Sigmoid colon (tissue), 6 donors: ENCODE measurements at regions not wholly inside any gene's neighbourhood (a gene's known extent, or its start where the extent isn't known, plus 50 kb on each side); places are given as distances from the start of the nearest gene placed in this dataset.
A peak's percentile ranks its signal among the peaks of the same experiment; 100 is the strongest.
"Not testable (repeated sequence)": the region's sequence is repeated elsewhere in the genome, so short reads cannot be mapped to it uniquely, and the experiment has no call there.

Source experiments
- DNase-seq: peaks from one replicate; pipeline ENCODE4 v3.0.0-alpha.2; 2019
- H3K27ac ChIP-seq, 4 donors: fragments of 200-600 bp; sonication (generic); one replicate each; pipeline ENCODE4 v1.5.1; 2016 to 2019; ENCODE audit warnings: mild to moderate bottlenecking in 1 of 4
- H3K27me3 ChIP-seq, 3 donors: fragments of 200-600 bp; sonication (generic); one replicate each; pipeline ENCODE4 v1.5.1; 2019; ENCODE audit warnings: mild to moderate bottlenecking in 1 of 3
- H3K36me3 ChIP-seq, 4 donors: fragments of 200-600 bp; sonication (generic); one replicate each; pipeline ENCODE4 v1.5.1; 2016 to 2019
- H3K4me1 ChIP-seq, 4 donors: fragments of 200-600 bp; sonication (generic); one replicate each; pipeline ENCODE4 v1.5.1; 2017 to 2019
- H3K4me3 ChIP-seq, 4 donors: fragments of 200-600 bp; sonication (generic); one replicate each; pipeline ENCODE4 v1.5.1; 2017 to 2019; ENCODE audit warnings: mild to moderate bottlenecking in 2 of 4, moderate library complexity in 1 of 4
- H3K9me3 ChIP-seq, 4 donors: fragments of 200-600 bp in 3 of 4; sonication (generic) in 3 of 4; one replicate each; pipeline versions ENCODE4 v1.5.1 to v1.6.1; 2013 to 2019
- EP300 ChIP-seq, 4 donors: sonication (generic); formaldehyde crosslinking; IDR thresholded peaks; one replicate each; pipeline ENCODE4 v1.6.1; 2017; ENCODE audit warnings: antibody characterized with exemption in 4 of 4
- POLR2A ChIP-seq, 2 donors: fragments of 450-650 bp; IDR thresholded peaks; one replicate each; pipeline ENCODE4 v1.6.1; 2016; ENCODE audit warnings: antibody characterized with exemption in 2 of 2, mild to moderate bottlenecking in 2 of 2, moderate library complexity in 2 of 2
- POLR2AphosphoS5 ChIP-seq, 4 donors: sonication (generic); formaldehyde crosslinking; IDR thresholded peaks; one replicate each; pipeline ENCODE4 v1.6.1; 2017; ENCODE audit warnings: antibody characterized with exemption in 4 of 4
- WGBS, 2 donors: extraction: QIAGEN DNeasy Blood & Tissue Kit; methylation state at CpG; one replicate each; pipeline ENCODE4 v1.1.7; 2013; 5-methylcytosine and 5-hydroxymethylcytosine counted together
- intact Hi-C: fragments of 100-400 bp; cut with DNase I; formaldehyde crosslinking; loops from one replicate; pipeline ENCODE4 v1.15.1; 2023
- TF ChIP-seq, protein P1 (sequence below), 4 experiments: fragments of 450-650 bp in 3 of 4; fragments of 200-600 bp in 1 of 4; IDR thresholded peaks; one replicate each; pipeline ENCODE4 v1.5.1; 2016 to 2019; ENCODE audit warnings: antibody characterized with exemption in 4 of 4, mild to moderate bottlenecking in 3 of 4, moderate library complexity in 2 of 4
- donor health status: healthy with polysubstance abuse.
- donor health status: healthy.

DNA sequence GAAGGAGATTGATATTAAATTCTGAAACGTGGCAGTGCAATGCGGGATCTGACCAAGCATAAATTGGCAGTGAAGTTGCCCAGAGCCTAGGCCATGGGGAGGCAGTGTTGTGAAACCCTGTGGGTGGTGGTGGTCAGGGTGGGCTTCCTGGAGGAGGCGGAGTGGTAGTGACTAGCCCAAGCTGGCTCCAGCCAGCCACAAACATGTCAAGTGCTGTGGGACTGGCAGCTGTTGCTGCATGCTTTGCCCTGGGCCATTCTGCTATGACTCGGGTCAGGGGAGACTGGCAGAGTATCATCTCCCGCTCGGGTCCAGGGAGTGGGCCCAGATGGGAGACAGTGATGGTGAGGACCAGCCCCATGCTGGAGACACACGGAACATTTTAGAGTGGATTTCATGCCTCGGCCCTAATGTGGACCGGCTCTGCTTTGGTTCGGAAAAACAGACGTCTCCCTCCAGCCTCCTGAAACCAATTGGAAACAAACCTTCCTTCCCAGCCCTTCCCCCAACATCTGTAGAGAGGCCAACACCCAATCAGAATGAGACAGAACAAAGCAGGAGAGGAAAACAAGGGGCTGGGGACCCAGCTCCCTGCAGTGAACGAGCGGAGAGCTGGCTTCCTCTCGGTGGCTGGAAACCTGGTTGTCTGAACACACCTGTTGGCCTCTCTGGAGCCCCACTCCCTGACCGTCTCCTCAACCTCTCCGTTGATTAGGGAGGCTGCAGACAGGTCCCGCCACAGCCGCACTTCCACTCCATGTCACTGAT is 58.2 kb downstream of the TMEM270 start:
- TF ChIP-seq POLR2AphosphoS5 (IDR thresholded peaks at IDR 0.05) (no peak), POLR2A (IDR thresholded peaks at IDR 0.05) (no peak), EP300 (IDR thresholded peaks at IDR 0.05) (no peak)
- TF ChIP-seq, protein P1, sequence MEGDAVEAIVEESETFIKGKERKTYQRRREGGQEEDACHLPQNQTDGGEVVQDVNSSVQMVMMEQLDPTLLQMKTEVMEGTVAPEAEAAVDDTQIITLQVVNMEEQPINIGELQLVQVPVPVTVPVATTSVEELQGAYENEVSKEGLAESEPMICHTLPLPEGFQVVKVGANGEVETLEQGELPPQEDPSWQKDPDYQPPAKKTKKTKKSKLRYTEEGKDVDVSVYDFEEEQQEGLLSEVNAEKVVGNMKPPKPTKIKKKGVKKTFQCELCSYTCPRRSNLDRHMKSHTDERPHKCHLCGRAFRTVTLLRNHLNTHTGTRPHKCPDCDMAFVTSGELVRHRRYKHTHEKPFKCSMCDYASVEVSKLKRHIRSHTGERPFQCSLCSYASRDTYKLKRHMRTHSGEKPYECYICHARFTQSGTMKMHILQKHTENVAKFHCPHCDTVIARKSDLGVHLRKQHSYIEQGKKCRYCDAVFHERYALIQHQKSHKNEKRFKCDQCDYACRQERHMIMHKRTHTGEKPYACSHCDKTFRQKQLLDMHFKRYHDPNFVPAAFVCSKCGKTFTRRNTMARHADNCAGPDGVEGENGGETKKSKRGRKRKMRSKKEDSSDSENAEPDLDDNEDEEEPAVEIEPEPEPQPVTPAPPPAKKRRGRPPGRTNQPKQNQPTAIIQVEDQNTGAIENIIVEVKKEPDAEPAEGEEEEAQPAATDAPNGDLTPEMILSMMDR (IDR thresholded peaks at IDR 0.05) = no peak
- WGBS, 2 donors = 87 to 91% methylated on average over 18 of the region's 18 CpGs
- intact Hi-C loops = no loop called here
- Histone ChIP-seq H3K27me3 (no peaks in the 10 kb centered on the region), H3K27ac (no peak overlapping the region), H3K4me1 (no peaks in the 10 kb centered on the region), H3K9me3 (no peaks in the 10 kb centered on the region), H3K36me3 (no peaks in the 10 kb centered on the region), H3K4me3 (no peak overlapping the region)
- DNase-seq = peak; percentile 41

DNA sequence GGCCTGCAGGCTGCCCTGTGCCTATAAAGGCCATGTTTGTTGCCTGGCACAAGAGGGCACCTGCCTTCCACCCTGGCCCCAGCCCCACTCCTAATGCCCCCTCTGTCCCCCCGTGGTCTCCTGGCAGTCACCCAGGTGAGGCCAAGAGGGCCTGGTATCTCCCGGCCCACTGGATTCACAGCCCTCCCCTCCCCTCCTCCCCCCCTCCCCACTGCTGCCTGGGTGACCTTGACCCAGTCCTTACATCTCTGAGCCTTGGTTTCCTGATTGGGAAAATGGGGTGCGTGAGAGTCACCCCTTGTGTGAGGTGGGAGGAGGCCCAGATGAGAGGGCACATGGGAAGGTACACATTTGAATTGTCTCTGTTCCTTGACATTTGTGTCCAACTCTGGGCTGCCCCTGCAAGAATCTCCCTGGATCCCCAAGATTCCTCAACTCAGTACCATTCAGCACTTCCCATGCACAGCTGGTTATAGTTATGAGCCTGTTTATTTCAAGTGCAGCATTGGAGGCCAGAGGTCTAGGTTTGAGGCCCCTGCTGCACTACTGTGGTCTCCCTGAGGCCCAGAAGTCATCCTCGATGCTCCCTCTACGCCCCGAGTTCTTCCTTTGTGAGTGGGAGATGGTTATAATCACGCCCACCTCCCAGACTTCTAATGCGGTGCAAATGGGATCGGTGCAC is 58.9 kb downstream of the TMEM270 start:
- H3K9me3 ChIP-seq = no peaks in the 10 kb centered on the region
- WGBS, 2 donors = 84 to 86% methylated on average over 9 of the region's 9 CpGs
- intact Hi-C loops = no loop called here
- no peak overlapping the region for H3K4me3 ChIP-seq
- no peaks in the 10 kb centered on the region for H3K36me3 ChIP-seq
- no peaks in the 10 kb centered on the region for H3K4me1 ChIP-seq
- DNase-seq = peak; percentile 49
- TF ChIP-seq EP300 (IDR thresholded peaks at IDR 0.05) = no peak
- TF ChIP-seq, protein P1 (IDR thresholded peaks at IDR 0.05) = no peak
- no peak for TF ChIP-seq POLR2AphosphoS5 (IDR thresholded peaks at IDR 0.05)
- no peak for TF ChIP-seq POLR2A (IDR thresholded peaks at IDR 0.05)
- no peak overlapping the region for H3K27ac ChIP-seq
- no peaks in the 10 kb centered on the region for H3K27me3 ChIP-seq

DNA sequence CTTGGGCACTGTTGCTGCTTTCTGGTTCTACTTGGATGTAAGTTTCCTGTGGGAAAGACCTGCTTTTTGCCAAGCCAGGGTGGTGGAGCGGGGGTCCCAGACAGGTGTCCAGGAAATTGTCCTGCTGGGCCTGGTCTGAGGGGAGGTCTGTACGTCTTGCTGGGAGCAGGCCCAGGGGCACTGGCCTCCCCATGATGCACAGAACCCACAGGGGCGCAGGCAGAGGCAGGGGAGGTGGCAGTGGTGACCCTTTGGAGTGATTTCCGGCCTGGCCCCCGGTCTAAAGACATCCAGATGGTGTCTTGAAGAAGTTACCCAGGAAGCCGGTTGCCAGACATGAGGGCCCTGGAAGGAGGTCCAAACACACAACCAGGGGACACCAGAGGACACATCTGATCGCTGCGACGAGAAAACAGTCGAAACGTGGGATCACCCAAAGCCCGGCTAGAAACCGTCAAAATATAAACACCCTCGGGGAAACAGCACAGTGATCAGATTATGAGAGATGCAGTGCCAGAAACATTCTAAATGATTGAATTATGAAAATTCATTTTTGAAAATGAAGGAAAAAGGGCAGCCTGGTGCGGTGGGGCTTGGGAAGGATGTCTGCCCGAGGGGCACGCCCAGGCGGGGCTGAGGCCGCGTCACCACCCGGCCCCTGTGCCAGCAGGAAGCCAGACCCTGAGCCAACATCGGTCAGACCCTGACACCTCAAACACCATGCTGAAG is 59.6 kb downstream of the TMEM270 start:
- Histone ChIP-seq H3K36me3 (no peaks in the 10 kb centered on the region), H3K27me3 (no peaks in the 10 kb centered on the region), H3K4me1 (no peaks in the 10 kb centered on the region), H3K4me3 (no peak overlapping the region), H3K9me3 (no peaks in the 10 kb centered on the region), H3K27ac (no peak overlapping the region)
- 90 to 92% methylated on average over 22 of the region's 22 CpGs for WGBS, 2 donors
- peak; percentile 44 for DNase-seq
- intact Hi-C loops = no loop called here
- no peak for TF ChIP-seq EP300 (IDR thresholded peaks at IDR 0.05)
- TF ChIP-seq POLR2A (IDR thresholded peaks at IDR 0.05) = no peak
- TF ChIP-seq POLR2AphosphoS5 (IDR thresholded peaks at IDR 0.05) = no peak
- TF ChIP-seq, protein P1 (IDR thresholded peaks at IDR 0.05) = no peak

DNA sequence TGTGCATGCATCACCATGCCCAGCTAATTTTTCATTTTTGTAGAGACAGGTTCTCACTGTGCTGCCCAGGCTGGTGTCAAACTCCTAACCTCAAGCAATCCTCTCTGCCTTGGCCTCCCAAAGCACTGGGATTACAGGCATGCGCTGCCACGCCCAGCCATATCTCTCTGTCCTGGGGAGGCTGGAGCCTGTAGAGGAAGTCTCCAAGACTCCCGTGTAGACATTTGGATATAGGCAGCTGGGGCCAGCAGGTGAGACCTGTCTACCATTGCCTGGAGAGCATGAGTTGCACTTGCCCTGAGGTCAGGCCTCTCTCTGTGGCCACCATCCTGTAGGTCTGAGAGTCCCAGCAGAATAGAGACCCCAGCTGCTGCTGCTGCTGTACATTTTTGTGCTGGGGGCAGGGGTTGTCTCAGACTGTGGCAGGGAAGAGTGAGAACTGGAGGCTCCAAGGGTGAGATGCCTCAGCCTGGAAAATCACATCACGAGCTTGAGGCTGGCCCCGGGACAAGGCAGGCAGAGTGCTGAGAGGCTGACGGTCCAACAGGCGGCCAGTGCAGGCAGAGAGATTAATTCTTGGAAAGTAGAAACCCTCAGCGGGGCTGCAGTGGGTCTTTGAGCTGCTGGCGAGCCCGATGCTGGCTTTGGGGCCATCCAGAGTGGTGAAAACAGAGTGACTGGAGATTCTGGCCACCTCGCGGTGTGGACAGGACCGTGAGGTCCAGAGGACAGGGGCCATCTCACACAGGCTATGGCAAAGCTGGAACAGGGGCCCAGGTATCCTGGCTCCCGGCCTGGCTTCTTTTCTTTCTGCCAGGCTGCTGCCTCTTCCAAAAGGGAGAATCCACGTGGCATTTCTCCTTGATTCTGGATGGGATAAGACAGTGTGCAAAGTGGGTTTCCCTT is 60.9 kb downstream of the TMEM270 start:
- Histone ChIP-seq H3K27ac (no peak overlapping the region), H3K9me3 (no peaks in the 10 kb centered on the region), H3K36me3 (no peaks in the 10 kb centered on the region), H3K4me3 (no peak overlapping the region), H3K27me3 (no peaks in the 10 kb centered on the region), H3K4me1 (no peaks in the 10 kb centered on the region)
- no peak for DNase-seq
- 73 to 79% methylated on average over 15 of the region's 15 CpGs for WGBS, 2 donors
- intact Hi-C loops = no loop called here
- TF ChIP-seq EP300 (IDR thresholded peaks at IDR 0.05) (no peak), POLR2A (IDR thresholded peaks at IDR 0.05) (no peak), POLR2AphosphoS5 (IDR thresholded peaks at IDR 0.05) (no peak)
- TF ChIP-seq, protein P1 (IDR thresholded peaks at IDR 0.05) = no peak

- H3K4me3 ChIP-seq, H3K9me3 ChIP-seq, H3K27ac ChIP-seq, H3K36me3 ChIP-seq, H3K4me1 ChIP-seq, intact Hi-C loops, DNase-seq, H3K27me3 ChIP-seq: not testable (repeated sequence)
- WGBS, 2 donors = 92 to 93% methylated on average over 9 of the region's 9 CpGs
Observed at GRCh38 chr7:73928644-73929043, 67.7 kb downstream of the TMEM270 start.
